Mammary epithelial cell (primary cell): ENCODE measurements at regions not wholly inside any gene's neighbourhood (a gene's known extent, or its start where the extent isn't known, plus 50 kb on each side); places are given as distances from the start of the nearest gene placed in this dataset.

Experiments used
- CTCF ChIP-seq, 2 donors: IDR thresholded peaks in 1 of 2; conservative IDR thresholded peaks in 1 of 2; 2 replicates each; pipeline ENCODE4 v1.5.1; 2011 to 2012; ENCODE audit warnings: inconsistent platforms in 2 of 2, low read length in 2 of 2, mild to moderate bottlenecking in 2 of 2, control low read depth in 1 of 2, low read depth in 1 of 2; ENCODE audit not compliant: insufficient read depth in 1 of 2; ENCODE audit errors: extremely low read depth in 1 of 2
- EZH2 ChIP-seq: IDR thresholded peaks from 2 replicates; pipeline ENCODE4 v1.6.1; 2012; ENCODE audit warnings: low read length, inconsistent platforms, borderline replicate concordance

- TF ChIP-seq CTCF (conservative IDR thresholded peaks at IDR 0.05 in 1 of 2, IDR thresholded peaks at IDR 0.05 in 1 of 2; ENCODE audit: extremely low read depth in 1 of 2, insufficient read depth in 1 of 2, low read depth in 1 of 2, low read length in 2 of 2) (no peak), EZH2 (no peak)
Measured at GRCh38 chr1:96211202-96211601, 510.4 kb upstream of the PTBP2 start.
